ENCODE measurements at regions not wholly inside any gene's neighbourhood (a gene's known extent, or its start where the extent isn't known, plus 50 kb on each side); places are given as distances from the start of the nearest gene placed in this dataset.

- Histone ChIP-seq H3K4me3 (no peak overlapping the region), H3K9me3 (peaks cover 0 to 4% (median under 1%) of the 10 kb centered on the region in 4 donors), H3K36me3 (no peaks in the 10 kb centered on the region), H3K4me1 (no peaks in the 10 kb centered on the region), H3K27me3 (no peaks in the 10 kb centered on the region), H3K27ac (no peak overlapping the region)
- TF ChIP-seq CTCF (IDR thresholded peaks at IDR 0.05) (no peak), POLR2A (IDR thresholded peaks at IDR 0.05) (no peak), POLR2AphosphoS5 (IDR thresholded peaks at IDR 0.05) (no peak), EP300 (IDR thresholded peaks at IDR 0.05) (no peak)
- intact Hi-C loops (cut with DNase I; ENCODE audit: low total_unique reads), result no loop called here
- 60 to 67% (median 65%) methylated on average over 6 of the region's 6 CpGs for WGBS, 5 donors
- DNase-seq, result peak in 1 of 2 donors; percentile 31
These were observed 89.7 kb upstream of the KCNA4 start for GRCh38 chr11:30106222-30107181.

- TF ChIP-seq POLR2AphosphoS5 (IDR thresholded peaks at IDR 0.05) (no peak), CTCF (IDR thresholded peaks at IDR 0.05) (no peak), EP300 (IDR thresholded peaks at IDR 0.05) (no peak), POLR2A (IDR thresholded peaks at IDR 0.05) (no peak)
- no peak overlapping the region for H3K27ac ChIP-seq
- no peaks in the 10 kb centered on the region for H3K9me3 ChIP-seq
- no peaks in the 10 kb centered on the region for H3K36me3 ChIP-seq
- 63 to 88% (median 81%) methylated on average over 2 of the region's 2 CpGs for WGBS, 5 donors
- H3K4me3 ChIP-seq, result no peak overlapping the region
- no peaks in the 10 kb centered on the region for H3K4me1 ChIP-seq
- H3K27me3 ChIP-seq, result no peaks in the 10 kb centered on the region
- intact Hi-C loops (cut with DNase I; ENCODE audit: low total_unique reads), result no loop called here
- no peak for DNase-seq
These were observed 91.1 kb upstream of the KCNA4 start for GRCh38 chr11:30107899-30108298.

- intact Hi-C loops (cut with DNase I; ENCODE audit: low total_unique reads), result no loop called here
- WGBS, 5 donors, result 93 to 96% (median 94%) methylated on average over 4 of the region's 4 CpGs
These were observed 92.9 kb upstream of the KCNA4 start for GRCh38 chr11:30109774-30110173.

GRCh38 chr11:30110691-30111090, 93.9 kb upstream of the KCNA4 start:
- Histone ChIP-seq H3K4me1 (no peaks in the 10 kb centered on the region), H3K4me3 (no peak overlapping the region), H3K9me3 (no peaks in the 10 kb centered on the region), H3K27me3 (no peaks in the 10 kb centered on the region), H3K36me3 (no peaks in the 10 kb centered on the region), H3K27ac (no peak overlapping the region)
- intact Hi-C loops (cut with DNase I; ENCODE audit: low total_unique reads), result no loop called here
- no peak for DNase-seq
- no peak for TF ChIP-seq CTCF (IDR thresholded peaks at IDR 0.05)
- TF ChIP-seq POLR2AphosphoS5 (IDR thresholded peaks at IDR 0.05), result no peak
- TF ChIP-seq EP300 (IDR thresholded peaks at IDR 0.05), result no peak
- no peak for TF ChIP-seq POLR2A (IDR thresholded peaks at IDR 0.05)
- 73 to 86% (median 76%) methylated on average over 3 of the region's 3 CpGs for WGBS, 5 donors

More at GRCh38 chr11:30109774-30110173, 92.9 kb upstream of the KCNA4 start:
- no peaks in the 10 kb centered on the region for H3K4me1 ChIP-seq
- no peak overlapping the region for H3K27ac ChIP-seq
- no peaks in the 10 kb centered on the region for H3K27me3 ChIP-seq
- H3K36me3 ChIP-seq, result no peaks in the 10 kb centered on the region
- no peak for DNase-seq
- H3K9me3 ChIP-seq, result no peaks in the 10 kb centered on the region
- no peak overlapping the region for H3K4me3 ChIP-seq
- TF ChIP-seq POLR2AphosphoS5 (IDR thresholded peaks at IDR 0.05), result no peak
- TF ChIP-seq POLR2A (IDR thresholded peaks at IDR 0.05), result no peak
- no peak for TF ChIP-seq CTCF (IDR thresholded peaks at IDR 0.05)
- TF ChIP-seq EP300 (IDR thresholded peaks at IDR 0.05), result no peak
